Fibroblast of peridontal ligament (primary cell): ENCODE measurements at regions not wholly inside any gene's neighbourhood (a gene's known extent, or its start where the extent isn't known, plus 50 kb on each side); places are given as distances from the start of the nearest gene placed in this dataset.
"Not testable (repeated sequence)": the region's sequence is repeated elsewhere in the genome, so short reads cannot be mapped to it uniquely, and the experiment has no call there.

ENCODE experiments used
- DNase-seq: peaks from one replicate; pipeline ENCODE4 v3.0.0-alpha.2; 2010; ENCODE audit errors: extremely low read depth

DNA sequence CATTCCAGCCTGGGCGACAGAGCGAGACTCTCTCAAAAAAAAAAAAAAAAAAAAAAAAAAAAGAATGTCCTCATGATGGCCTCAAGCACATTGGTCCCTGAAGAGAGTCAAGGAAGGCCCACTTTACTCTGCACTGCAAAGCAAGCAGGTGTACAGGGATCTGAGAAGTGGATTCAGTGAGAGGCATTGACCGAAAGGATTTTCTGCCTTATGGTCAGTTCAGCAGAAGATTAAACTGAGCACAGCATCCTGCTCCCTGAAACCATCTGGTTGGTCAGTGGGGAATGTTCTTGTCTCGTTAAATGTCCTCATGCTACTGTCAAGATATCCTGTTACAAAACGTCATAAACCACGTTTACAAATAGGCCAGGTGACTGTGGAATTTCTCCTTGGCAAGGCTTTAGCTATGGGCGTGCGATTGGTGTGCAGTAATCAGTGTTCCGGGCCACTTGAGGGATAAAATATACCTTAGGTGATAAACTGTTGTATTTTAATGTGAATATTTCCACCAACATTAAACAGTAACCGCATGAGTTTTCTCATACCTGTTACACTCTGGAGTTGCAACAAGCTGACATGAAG lies 195.0 kb downstream of the ADRA2C start:
- DNase-seq, result not testable (repeated sequence)

- DNase-seq, result not testable (repeated sequence)
Observed at GRCh38 chr4:3964572-3965278, 198.5 kb downstream of the ADRA2C start.

GRCh38 chr4:3967204-3967603 lies 201.0 kb downstream of the ADRA2C start:
- DNase-seq, result not testable (repeated sequence)

GRCh38 chr4:3972626-3973025 lies 206.4 kb downstream of the ADRA2C start:
- DNase-seq, result not testable (repeated sequence)

DNA sequence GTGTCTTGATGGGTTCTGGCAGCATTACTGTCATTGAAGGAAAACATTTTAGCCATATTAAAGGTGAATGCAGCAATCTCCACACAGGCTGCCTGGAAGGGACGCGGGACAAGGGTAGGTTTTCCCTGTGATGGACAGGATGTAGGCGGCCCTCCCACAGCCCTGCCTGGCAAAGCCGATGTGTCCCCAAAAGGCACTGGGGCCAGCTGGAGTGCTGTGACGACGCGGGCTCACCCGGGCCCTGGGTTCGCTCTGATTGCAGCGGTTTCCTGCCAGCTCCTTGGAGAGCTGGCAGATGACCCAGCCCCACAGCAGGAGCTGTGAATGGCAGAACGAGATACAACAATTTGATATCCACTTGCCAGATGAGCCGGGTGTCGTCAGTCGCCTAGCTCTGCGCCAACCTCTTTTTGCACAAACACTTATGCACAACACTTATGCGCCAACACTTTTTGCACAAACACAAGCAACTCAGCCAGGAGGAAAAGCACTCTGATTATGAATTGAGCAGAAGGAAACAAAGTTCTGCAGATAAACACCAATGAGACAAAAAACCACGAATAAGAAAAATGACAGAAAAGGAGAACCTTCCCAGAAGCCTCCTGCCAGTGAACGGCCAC lies 207.5 kb downstream of the ADRA2C start:
- DNase-seq, result not testable (repeated sequence)

- DNase-seq, result not testable (repeated sequence)
Observed at GRCh38 chr4:3983518-3984125, 217.4 kb downstream of the ADRA2C start.

DNA sequence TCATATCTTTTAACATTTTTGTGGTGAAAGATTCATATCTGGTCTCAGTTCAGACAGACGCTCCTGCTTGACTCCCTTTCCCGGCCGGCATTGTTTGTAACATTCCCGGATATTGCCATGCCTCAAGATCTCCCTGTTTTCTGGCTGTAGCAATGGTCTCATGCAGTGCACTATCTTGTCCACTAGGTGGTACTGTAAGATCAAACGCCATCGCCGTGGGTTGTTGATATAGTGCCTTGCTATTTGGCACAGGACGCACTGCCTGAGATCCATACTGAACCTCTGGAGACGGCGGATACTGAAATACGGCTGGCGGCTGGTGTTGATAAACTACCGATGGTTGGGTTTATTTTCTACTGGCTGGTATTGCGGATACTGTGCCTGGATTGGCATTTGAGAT lies 218.6 kb downstream of the ADRA2C start:
- DNase-seq, result not testable (repeated sequence)

DNA sequence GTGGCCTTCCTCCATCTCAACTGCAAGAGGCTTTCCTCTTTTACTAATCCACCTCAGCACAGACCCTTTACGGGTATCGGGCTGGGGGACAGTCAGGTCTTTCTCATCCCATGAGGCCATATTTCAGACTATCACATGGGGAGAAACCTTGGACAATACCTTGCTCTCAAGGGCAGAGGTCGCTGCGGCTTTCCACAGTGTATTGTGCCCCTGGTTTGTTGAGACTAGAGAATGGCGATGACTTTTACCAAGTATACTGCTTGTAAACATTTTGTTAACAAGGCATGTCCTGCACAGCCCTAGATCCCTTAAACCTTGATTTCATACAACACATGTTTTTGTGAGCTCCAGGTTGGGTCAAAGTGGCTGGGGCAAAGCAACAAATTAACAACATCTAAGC lies 220.2 kb downstream of the ADRA2C start:
- not testable (repeated sequence) for DNase-seq

DNA sequence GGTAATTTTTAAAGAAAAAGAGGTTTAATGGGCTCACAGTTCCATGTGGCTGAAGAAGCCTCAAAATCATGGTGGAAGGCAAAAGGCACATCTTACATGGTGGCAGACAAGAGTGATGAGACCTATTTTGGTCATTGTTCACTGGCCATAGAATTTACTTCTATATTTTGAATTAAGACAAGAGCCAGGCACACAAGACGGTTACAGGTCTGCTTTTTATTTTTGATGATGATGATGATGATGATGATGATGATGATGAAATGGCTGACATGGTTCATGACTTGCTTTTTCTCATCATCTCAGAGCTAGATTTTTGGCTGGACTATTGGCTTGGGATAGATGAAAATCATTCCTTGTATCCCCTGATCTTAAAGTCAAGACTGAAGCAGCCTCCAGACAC lies 229.3 kb downstream of the OTOP1 start:
- not testable (repeated sequence) for DNase-seq

DNA sequence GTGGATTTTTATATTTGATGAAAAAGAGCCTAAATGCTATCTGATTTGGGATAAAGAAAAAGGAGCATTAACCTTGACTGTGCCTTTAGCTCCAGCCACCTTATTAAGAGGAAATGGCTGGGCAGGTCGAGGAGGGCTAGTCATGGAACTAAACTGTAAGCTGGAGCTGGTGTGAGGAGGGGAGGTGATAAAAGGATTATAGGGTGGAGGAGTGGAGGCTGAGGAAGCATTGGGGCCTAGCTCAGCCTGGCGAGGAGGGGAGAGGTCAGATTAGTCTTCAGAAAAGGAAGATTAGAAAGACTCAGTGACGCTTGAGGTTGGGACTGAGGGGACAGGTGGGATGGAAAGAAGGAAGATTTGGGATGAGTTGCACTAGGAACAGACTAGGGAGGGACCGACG lies 222.7 kb downstream of the OTOP1 start:
- not testable (repeated sequence) for DNase-seq

GRCh38 chr4:4004702-4005101 lies 222.0 kb downstream of the OTOP1 start:
- DNase-seq, result not testable (repeated sequence)

GRCh38 chr4:4006356-4006755 lies 220.4 kb downstream of the OTOP1 start:
- not testable (repeated sequence) for DNase-seq

DNA sequence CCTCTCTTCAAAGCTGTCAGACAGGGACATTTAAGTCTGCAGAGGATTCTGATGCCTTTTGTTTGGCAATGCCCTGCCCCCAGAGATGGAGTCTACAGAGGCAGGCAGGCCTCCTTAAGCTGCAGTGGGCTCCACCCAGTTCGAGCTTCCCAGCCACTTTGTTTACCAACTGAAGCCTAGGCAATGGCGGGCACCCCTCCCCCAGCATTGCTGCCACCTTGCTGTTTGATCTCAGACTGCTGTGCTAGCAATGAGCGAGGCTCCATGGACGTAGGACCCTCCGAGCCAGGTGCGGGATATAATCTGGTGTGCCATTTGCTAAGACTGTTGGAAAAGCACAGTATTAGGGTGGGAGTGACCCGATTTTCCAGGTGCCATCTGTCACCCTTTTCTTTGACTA lies 207.7 kb downstream of the OTOP1 start:
- DNase-seq, result not testable (repeated sequence)

GRCh38 chr4:4021161-4021560 lies 205.6 kb downstream of the OTOP1 start:
- DNase-seq, result not testable (repeated sequence)

- DNase-seq, result not testable (repeated sequence)
Observed at GRCh38 chr4:4026708-4027107, 200.0 kb downstream of the OTOP1 start.

DNA sequence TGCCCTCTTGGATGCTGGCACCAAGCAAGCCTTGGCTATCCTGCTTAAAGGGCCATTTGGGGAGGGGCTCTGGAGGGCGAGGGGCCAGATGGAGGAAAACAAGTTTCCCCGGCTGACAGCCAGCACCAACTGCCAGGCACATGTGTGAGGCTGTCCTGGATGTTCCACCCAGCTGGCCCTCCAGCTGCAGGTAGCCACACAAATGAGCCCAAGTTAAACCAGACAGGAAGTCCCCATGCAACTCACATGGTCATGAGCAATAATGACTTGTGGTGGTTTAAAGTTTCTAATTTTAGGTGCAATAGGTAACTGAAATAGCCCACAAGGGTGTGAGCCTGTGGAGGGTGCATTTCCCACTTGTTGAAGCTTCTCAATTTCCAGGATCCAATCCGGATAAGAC lies 198.0 kb downstream of the OTOP1 start:
- not testable (repeated sequence) for DNase-seq

GRCh38 chr4:4030509-4030908 lies 196.2 kb downstream of the OTOP1 start:
- not testable (repeated sequence) for DNase-seq

DNA sequence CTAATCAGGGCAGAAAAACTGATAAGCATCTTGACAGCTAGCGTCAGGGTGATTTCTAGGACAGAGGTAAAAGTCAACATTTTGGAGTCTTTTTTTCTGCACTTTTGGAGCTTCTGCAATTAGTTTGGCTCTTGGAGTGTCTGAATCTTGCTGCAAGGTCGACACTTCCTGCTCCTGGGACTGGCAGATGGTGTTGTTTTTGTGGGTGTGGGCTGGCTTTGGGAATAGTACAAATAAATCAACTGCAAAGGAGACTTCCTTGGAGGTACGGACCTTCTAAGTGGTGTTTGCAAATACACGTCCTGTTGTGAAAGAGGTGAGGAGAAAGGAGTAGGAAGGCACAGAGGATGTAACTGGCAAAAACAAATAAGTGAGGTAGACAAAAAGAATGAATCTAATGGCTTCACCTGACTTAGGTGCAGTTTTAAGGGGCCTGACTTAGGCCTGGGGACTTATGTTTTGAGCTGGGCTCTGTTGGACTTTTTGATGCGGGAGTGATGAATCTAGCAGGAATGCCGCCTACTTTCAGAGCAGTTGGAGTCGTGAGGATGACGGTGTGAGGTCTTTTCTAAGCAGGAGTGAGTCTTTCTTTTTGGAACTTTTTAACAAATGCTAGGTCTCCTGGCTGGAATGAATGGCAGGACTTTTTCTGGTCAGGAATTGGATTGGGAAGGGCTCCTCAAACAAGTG lies 195.1 kb downstream of the OTOP1 start:
- DNase-seq, result not testable (repeated sequence)

GRCh38 chr4:4032364-4032763 lies 194.4 kb downstream of the OTOP1 start:
- DNase-seq, result not testable (repeated sequence)

- not testable (repeated sequence) for DNase-seq
Observed at GRCh38 chr4:4032801-4033605, 193.7 kb downstream of the OTOP1 start.
